Kidney (tissue), 13 donors: ENCODE measurements at regions not wholly inside any gene's neighbourhood (a gene's known extent, or its start where the extent isn't known, plus 50 kb on each side); places are given as distances from the start of the nearest gene placed in this dataset.
A peak's percentile ranks its signal among the peaks of the same experiment; 100 is the strongest.

Experiments used
- DNase-seq, 5 donors: peaks; one replicate each; pipeline ENCODE4 v3.0.0-alpha.2; 2013 to 2020
- FAIRE-seq: peaks from 2 replicates; lab custom pipeline; 2012; peaks lifted over from hg19 to GRCh38; lab: Jason Lieb, UNC
- H3K27ac ChIP-seq, 2 donors: one replicate each; pipeline ENCODE4 v1.7.0; 2013; ENCODE audit warnings: low read depth in 2 of 2, low read length in 2 of 2, inconsistent platforms in 1 of 2
- H3K27me3 ChIP-seq: one replicate; pipeline ENCODE4 v1.7.1; 2013; ENCODE audit warnings: low read length, inconsistent platforms; ENCODE audit not compliant: control insufficient read depth, insufficient read depth
- H3K36me3 ChIP-seq, 3 donors: one replicate each; pipeline versions ENCODE4 v1.7.0 to v1.7.1; 2013; ENCODE audit warnings: low read length in 3 of 3, control low read depth in 1 of 3, inconsistent platforms in 1 of 3; ENCODE audit not compliant: insufficient read depth in 3 of 3, control insufficient read depth in 2 of 3
- H3K4me1 ChIP-seq, 3 donors: one replicate each; pipeline versions ENCODE4 v1.7.0 to v1.7.1; 2013; ENCODE audit warnings: low read length in 3 of 3, inconsistent platforms in 1 of 3, low read depth in 1 of 3; ENCODE audit not compliant: control insufficient read depth in 2 of 3, insufficient read depth in 2 of 3
- H3K4me3 ChIP-seq, 3 donors: one replicate each; pipeline versions ENCODE4 v1.7.0 to v1.8.1; 2013; ENCODE audit warnings: low read length in 3 of 3, control low read depth in 1 of 3, inconsistent platforms in 1 of 3
- H3K9ac ChIP-seq, 3 donors: one replicate each; pipeline versions ENCODE4 v1.7.0 to v1.7.1; 2013; ENCODE audit warnings: low read length in 3 of 3, control low read depth in 1 of 3, inconsistent platforms in 1 of 3
- H3K9me3 ChIP-seq, 3 donors: one replicate each; pipeline versions ENCODE4 v1.7.0 to v1.7.1; 2013; ENCODE audit warnings: low read length in 3 of 3, control low read depth in 1 of 3, inconsistent platforms in 1 of 3; ENCODE audit not compliant: control insufficient read depth in 2 of 3, insufficient read depth in 1 of 3
- intact Hi-C: fragments of 100-400 bp; cut with DNase I; formaldehyde crosslinking; loops from one replicate; pipeline ENCODE4 v1.11.1; 2022
- TF ChIP-seq, protein P1 (sequence below): IDR thresholded peaks from 3 replicates; pipeline ENCODE4 v1.5.1; 2012; ENCODE audit warnings: mild to moderate bottlenecking, moderate library complexity, borderline replicate concordance; ENCODE audit not compliant: insufficient read depth; ENCODE audit errors: extremely low read depth
- donor health status: control.
- donor health status: control.
- donor health status: control.
- donor health status: control.
- donor health status: control.
- donor health status: DM: yes; HTN: yes; CAD: no.
- donor health status: Normal renal cell carcinoma (clear cell type).

GRCh38 chr20:58567437-58567836 lies 52.2 kb upstream of the APCDD1L start:
- FAIRE-seq = no peak
- Histone ChIP-seq H3K27ac (no peak overlapping the region), H3K4me3 (no peak overlapping the region), H3K9ac (no peak overlapping the region), H3K36me3 (no peaks in the 10 kb centered on the region), H3K4me1 (peaks cover 4 to 8% (median 6%) of the 10 kb centered on the region in 3 donors), H3K27me3 (peaks cover 2% of the 10 kb centered on the region), H3K9me3 (no peaks in the 10 kb centered on the region)
- TF ChIP-seq, protein P1, sequence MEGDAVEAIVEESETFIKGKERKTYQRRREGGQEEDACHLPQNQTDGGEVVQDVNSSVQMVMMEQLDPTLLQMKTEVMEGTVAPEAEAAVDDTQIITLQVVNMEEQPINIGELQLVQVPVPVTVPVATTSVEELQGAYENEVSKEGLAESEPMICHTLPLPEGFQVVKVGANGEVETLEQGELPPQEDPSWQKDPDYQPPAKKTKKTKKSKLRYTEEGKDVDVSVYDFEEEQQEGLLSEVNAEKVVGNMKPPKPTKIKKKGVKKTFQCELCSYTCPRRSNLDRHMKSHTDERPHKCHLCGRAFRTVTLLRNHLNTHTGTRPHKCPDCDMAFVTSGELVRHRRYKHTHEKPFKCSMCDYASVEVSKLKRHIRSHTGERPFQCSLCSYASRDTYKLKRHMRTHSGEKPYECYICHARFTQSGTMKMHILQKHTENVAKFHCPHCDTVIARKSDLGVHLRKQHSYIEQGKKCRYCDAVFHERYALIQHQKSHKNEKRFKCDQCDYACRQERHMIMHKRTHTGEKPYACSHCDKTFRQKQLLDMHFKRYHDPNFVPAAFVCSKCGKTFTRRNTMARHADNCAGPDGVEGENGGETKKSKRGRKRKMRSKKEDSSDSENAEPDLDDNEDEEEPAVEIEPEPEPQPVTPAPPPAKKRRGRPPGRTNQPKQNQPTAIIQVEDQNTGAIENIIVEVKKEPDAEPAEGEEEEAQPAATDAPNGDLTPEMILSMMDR = no peak
- intact Hi-C loops = loop anchor here (5.0 kb wide), 1 partner anchor 260 kb away; the partner anchor contains the start of gene RAB22A
- no peak for DNase-seq

DNA sequence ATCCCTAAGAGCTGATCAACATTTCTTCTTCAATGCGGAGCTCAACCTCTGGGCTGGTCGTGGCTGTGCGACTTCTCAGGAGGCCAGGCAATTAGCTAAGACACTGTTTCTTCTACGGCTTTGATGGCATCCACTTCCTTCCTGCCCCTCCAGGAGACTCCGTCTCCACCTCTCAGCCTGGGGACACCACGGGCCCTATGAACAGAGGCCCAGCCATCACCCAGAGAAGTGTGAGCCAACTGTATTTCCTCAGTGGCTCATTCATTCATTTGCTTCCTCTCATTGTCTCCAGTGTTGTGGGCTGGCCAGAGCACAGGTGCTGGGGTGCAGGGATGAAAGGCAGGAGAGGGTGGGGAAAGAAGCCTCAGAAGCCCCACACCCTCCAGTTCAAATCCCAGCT lies 51.8 kb upstream of the APCDD1L start:
- Histone ChIP-seq H3K27ac (no peak overlapping the region), H3K27me3 (peaks cover 2% of the 10 kb centered on the region), H3K36me3 (no peaks in the 10 kb centered on the region), H3K4me3 (no peak overlapping the region), H3K4me1 (peaks cover 3 to 8% (median 4%) of the 10 kb centered on the region in 3 donors), H3K9me3 (no peaks in the 10 kb centered on the region), H3K9ac (no peak overlapping the region)
- peak in 1 of 5 donors; percentile 23 for DNase-seq
- FAIRE-seq = no peak
- intact Hi-C loops = loop anchor here (5.0 kb wide), 1 partner anchor 260 kb away; the partner anchor contains the start of gene RAB22A
- TF ChIP-seq, protein P1 = no peak

GRCh38 chr20:58565461-58566175 lies 50.4 kb upstream of the APCDD1L start:
- no peak overlapping the region for H3K4me3 ChIP-seq
- H3K9ac ChIP-seq = no peak overlapping the region
- TF ChIP-seq, protein P1 = no peak
- no peaks in the 10 kb centered on the region for H3K9me3 ChIP-seq
- H3K27me3 ChIP-seq = peaks cover 2% of the 10 kb centered on the region
- H3K4me1 ChIP-seq = peaks cover 0 to 2% (median 0%) of the 10 kb centered on the region in 3 donors
- H3K27ac ChIP-seq = no peak overlapping the region
- intact Hi-C loops = loop anchor here (5.0 kb wide), 1 partner anchor 258 kb away; the partner anchor contains the start of gene RAB22A
- DNase-seq = peak in 1 of 5 donors; percentile 29
- FAIRE-seq = no peak
- no peaks in the 10 kb centered on the region for H3K36me3 ChIP-seq
